Suppressor macrophage treated with lipopolysaccharide for 1 hour (primary cell): ENCODE measurements at regions not wholly inside any gene's neighbourhood (a gene's known extent, or its start where the extent isn't known, plus 50 kb on each side); places are given as distances from the start of the nearest gene placed in this dataset.

Experiments used
- DNase-seq, 3 donors: peaks; one replicate each; pipeline ENCODE4 v3.0.0-alpha.2; 2020 to 2022

DNA sequence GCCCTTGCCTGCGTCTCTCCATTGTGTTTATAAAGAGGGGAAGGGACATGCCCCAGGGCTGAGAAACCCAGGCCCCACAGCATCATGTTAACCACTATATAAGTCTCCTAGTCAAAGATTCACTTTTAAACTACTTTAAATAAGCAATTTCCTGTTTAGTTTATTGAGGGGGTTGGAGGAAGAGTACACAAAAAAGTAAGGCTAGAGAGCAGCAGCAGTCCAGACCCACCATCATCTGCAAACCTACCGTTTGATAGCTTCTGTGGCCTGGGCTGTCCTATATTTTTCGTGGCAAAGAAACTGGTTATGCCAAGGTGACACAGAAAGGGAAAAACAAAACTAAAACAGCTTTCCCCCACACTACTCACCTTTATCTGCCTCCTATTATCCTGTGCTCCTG lies 646.1 kb downstream of the IRS1 start:
- no peak for DNase-seq

DNA sequence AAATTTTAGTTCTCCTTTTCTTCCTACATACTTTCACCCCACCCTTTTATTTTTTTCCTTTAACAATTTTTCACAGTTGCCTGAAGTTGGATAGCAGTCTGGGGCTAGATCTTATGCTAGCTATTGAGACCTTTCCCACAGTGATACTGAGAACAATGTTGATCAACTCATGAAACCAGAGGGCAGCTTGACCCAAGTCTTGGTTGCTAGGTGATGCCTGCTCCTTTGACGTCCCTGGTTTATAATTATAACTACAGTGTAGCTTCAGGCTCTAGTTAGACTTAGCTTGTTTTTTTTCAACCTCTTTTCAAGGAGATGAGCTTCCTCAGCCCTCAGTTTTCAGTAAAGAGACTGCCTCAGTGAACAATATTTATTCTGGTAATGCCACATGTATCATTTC lies 648.5 kb downstream of the IRS1 start:
- DNase-seq = no peak

DNA sequence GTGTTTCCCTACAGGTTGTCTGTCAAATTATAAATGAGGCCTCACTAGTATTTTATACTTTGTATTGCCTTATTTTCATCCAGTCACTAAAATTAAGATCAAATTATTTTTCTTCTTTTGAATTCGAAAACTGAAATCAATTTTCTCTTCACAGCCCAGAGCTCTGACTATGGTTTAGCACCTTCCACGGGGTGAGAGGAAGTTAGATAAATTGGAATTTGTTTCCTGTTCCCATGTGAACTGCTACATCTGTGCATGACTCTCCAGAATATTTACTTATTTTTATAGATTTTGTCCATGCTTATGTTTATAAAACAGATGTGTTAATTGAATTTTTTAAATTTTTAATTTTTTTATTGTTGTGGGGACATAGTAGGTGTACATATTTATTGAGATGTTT lies 656.5 kb downstream of the IRS1 start:
- DNase-seq = no peak

DNA sequence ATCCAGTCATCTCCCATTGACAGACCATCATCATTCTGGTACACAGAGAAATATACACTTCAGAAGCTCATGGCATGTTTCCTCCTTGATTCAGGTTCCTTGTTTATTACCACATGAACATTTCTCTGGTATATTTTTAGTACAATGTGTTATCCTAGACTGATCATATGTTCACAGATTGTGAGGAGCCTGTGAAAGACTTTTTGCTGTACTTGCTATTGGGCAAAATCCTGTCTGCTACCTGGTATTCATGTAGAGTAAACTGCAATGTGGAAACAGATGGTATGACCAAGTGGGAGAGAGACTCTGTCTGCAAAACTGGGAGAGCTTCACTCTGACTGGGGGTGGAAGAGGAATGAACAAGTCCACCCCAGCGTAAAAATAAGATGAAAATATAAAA lies 657.2 kb downstream of the IRS1 start:
- no peak for DNase-seq

DNA sequence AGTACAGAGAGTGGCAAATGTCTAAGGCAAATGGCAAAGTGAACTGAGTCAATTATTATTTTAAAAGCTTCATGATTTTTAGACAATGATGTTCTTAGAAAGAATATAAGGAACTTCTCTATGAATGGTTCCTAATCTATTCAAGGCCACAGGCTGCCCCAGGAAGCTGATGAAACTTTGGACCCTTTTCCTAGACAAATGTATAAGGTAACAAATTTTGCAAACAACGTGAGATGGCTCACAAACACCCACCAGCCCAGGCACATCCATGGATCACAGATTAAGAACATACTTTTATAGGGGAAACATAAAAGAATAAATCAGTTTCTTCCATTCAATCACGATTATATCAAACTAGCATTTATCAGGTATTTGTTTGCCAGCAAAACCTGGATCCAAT lies 659.0 kb downstream of the IRS1 start:
- no peak for DNase-seq

DNA sequence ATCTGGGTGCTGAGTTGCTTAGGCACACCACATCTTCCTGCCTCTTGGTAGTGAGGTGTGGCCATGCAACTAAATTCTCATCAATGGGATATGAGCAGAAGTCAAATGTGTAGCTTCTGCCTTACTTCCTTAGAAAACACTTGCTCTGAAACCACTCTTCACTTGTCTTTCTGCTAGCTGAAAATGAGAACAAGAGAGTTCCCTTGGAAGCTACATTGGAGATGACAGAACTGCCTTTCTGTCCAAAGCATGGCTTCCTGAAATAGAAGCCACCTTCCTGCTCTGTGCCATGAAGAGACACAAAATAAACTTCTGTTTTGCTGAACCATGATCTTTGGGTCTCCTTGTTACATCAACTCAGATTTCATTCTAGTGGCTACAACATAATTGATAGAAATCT lies 659.9 kb downstream of the IRS1 start:
- DNase-seq = peak in 1 of 3 donors; percentile 26

DNA sequence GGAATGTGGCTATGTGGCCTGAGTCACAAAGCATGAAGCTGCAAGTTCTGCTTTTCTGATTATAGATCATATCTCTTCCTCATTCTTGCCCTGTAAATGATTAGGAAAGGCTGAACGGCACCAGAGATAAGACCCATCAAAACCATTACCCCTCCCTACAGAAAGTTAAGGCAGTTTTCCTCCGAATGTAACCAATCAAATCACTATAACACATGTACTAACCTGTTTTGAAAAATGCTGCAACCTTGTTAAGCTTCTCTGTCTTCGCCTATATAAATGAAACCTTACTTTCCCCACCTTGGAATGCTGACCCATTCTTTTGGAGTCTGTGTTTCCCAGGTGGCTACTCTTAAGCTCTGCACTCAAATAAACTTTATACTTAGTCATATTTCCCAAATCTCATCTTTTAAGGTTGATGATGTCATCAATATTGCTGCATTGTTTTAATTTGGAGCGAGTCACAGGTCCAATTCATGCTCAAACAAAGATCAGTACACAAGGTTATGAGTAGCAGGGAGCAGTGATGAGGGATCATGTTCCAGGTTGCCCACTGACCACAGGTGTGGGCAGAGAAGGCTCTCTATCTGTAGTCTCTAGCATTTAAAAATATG lies 662.3 kb downstream of the IRS1 start:
- DNase-seq = peak; percentile 46 to 66 (median 64)

DNA sequence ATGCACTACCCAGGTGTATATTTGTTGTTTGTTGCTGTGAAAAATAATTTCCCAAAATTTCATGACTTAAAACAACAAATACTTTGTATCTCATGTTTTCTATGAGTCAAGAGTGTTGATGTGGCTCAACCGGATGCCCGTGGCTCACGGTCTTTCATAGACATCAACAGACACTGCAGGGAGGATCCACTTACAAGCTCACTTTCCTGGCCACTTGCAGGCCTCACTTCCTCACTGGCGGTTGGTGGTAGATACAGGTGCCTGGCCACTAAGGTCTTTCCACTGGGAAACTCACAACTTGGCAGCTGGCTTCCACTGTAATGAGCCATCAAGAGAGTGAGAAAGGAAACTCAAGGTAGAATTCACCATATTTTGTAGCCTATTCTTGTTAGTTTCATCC lies 662.9 kb downstream of the IRS1 start:
- DNase-seq = peak; percentile 49 to 68 (median 59)

DNA sequence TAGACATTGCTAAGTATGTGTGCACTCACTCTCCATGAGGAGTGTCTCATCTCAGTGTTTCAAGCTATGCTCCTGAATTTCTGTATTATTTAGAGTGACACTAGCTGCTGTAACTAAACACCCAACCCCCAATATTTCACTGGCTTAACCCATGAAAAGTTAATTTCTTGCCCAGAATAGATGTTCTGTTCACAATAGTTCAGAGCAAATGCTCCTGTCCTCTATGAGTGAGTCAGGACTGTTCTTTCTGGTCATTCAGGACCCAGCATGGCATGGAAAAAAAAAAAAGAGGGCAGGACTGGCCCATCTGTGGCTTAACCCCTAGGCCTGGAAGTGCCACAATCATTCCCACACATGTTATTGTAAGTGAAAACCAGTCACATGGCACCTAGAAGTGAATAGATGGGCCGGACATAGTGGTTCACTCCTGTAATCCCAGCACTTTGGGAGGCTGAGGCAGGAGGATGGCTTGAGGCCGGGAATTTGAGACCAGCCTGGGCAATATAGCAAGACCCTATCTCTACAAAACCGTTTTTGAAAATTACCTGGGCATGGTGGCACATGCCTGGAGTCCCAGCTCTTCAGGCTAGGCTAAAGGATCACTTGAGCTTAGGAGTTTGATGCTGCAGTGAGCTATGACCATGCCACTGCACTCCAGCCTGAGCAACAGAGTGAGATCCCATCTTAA lies 663.6 kb downstream of the IRS1 start:
- no peak for DNase-seq

DNA sequence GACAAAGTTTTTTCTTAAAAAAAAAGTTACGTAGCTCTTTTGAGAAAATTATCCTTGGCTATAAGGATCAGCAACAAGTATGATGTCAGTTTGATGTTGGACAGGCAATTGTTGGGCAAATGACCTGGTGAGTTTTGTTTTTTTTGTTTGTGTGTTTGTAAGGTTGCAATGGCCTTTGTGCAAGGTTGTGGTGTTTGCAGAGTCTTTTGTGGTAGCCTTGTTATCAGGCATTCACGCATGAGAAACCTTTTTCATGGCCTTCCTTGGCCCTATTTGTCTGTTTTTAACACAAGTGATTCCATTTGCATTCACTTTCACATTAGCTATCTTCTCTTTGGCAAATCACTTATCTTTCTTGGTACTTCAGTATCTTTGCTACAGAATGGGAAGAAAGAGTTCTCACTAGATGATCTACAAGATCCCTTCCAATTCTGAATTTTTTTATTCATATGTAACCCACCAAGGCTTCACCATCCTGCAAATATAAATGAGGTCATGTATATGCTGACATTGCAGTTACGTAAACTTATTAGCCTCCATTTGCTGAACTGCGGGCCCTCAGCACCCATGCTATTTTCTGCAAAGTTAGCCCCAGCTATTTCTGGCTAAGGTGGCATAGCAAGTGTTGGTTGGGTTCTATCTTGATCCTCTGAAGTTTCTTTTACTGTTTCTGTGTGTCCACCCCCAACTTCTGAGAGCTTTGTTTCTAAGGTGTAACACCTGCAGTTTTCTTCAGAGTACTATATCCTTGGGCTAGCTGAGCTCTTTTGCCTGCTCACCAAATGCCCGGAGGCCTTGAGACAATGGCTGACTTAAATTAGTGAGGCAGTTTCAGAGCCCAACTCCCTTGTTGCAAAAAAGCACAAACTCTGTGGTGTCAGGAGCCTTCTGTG lies 667.1 kb downstream of the IRS1 start:
- DNase-seq = no peak

DNA sequence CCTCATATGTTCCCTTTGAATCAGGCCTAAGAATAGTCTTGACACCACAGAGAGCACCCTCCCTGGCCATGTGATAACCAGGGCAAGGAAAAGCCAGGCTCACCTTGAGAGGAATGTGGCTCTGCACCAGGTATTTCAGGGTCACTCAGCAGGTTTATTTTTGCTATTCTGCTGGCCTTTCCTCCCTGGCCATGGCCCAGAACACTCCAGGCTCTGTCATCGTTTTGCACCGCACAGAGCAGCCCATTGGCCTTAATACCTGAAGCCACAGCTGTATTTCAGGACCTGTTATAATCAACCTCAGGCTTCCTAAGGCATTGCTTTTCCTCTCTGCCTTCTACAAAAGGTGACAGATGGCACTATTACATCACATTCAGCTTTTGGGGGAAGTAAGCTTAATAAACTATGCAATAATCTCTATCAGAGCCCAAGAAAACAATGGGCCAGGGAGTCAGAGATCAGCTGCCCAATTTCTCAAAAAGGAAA lies 668.3 kb downstream of the IRS1 start:
- peak in 2 of 3 donors; percentile 27 to 28 for DNase-seq

DNA sequence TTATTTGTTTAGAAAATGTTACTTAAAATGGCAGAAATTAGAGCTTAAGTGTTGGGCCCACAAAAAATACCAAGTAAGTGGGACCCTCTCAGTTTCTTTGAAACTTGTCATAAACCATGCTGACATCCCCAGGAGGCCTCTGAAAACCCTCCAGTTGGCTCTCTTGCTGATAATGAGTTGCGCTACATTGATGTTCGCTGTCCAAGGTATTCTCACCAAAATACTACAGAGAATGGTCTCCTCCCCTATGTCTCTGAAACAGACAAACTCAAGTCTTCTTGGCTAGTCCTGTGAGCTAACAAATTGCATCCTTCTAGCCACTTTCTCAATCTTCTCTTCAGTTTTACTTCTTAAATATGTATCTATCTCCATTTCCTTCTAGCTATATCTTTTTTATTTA lies 669.4 kb downstream of the IRS1 start:
- DNase-seq = no peak

DNA sequence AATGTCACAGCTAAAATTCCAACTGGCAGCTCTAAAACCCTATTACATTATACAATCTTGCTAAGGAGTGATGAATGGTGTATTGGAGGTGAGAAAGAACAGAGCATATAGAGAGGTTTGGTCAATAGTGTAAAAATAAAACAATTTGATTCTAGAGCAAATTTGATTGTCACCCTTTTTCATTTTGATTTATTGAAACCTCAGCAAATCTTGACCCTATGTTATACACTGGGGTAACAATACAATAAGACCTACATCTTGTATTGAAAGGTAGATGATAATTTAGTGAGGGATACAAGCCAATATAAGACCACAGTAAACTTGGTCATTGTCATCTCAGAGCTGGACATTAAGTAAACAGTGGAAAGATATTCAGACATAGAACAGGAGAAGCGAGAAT lies 671.9 kb downstream of the IRS1 start:
- DNase-seq = peak in 1 of 3 donors; percentile 38

DNA sequence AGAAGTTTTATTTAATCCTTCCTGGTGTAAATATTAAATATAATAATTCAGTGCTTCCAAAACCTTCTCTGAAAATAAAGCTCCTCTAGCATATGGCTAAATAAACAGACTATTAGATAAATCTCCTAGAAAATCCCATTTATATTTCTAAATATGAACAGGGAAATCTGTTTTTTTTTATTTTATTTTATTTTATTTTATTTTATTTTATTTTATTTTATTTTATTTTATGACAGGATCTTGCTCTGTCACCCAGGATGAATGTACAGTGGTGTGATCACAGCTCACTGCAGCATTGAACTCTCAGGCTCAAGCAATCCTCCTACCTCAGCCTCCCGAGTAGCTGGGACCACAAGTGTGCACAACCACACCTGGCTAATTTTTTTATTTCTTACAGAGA lies 673.5 kb downstream of the IRS1 start:
- DNase-seq = no peak

DNA sequence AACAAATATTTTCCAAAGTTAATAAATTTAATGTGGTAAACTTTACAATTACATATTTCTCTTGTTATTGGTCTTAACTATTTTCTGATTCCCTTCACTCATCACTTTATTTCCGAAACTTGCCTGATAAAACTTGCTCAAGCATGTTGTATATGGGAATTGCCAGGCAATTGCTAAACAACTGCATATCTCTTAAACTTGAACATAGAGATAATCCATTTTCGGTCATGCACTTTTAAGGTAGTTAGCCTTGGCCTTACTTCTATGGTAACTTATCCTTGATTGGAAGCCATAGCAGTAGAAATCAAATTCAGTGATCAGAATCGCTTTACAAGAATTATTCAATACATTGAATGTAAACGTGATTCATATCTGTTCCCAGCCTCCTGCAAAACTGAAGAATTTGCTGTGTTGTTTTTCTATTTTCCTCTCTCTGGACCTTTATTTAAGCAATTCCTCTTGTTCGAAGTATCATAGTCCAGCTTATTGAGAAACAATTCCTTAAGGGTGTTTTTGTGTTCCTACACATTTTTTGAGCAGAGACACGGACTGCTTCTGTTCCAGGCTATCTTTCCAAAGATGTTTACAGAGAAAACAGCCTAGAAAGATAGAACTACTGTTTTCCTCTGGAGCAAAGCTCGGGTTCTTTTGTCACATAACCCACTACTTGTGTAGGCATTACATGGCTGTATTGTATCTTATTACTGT lies 674.3 kb downstream of the IRS1 start:
- DNase-seq = no peak

DNA sequence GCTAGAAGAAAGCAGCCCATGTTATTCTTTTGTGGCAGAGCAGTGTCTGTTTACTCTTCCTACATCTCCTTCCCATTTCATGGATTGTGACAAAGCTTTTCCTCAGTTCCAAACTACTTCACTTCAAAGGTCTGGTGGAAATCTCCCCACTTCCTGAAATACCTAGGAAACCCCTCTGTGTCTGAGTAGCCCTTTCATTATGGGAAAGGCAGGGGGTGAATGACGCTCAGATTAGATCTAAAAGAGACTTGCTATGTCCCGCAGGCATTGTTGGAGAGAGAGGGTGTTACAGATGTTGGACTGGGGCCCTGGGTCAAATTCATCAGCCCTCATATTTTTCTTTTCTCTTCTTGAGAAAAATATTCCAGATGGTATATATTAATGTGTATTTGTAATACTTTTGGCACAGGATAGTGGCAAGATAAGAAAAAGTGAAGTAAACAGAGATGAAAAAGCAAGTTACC lies 675.0 kb downstream of the IRS1 start:
- DNase-seq = no peak

DNA sequence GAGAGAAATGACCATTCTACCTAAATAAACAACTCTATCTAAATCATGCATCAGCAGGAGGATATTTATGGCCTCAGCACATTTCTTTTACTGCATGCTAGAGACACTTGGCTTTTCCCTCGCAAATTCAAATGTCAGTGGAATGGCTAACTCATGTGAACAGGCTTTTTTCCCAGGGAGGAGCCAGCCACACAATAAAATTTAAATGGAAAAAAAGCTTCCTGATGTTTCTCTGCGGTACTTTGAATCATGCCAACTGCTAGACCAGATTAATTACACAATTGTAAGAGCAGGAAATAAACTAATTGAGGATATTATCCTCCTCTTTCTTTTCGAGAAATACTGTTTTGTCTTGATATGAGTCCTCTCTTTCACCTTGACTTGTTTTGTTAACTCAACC lies 676.3 kb downstream of the IRS1 start:
- no peak for DNase-seq

DNA sequence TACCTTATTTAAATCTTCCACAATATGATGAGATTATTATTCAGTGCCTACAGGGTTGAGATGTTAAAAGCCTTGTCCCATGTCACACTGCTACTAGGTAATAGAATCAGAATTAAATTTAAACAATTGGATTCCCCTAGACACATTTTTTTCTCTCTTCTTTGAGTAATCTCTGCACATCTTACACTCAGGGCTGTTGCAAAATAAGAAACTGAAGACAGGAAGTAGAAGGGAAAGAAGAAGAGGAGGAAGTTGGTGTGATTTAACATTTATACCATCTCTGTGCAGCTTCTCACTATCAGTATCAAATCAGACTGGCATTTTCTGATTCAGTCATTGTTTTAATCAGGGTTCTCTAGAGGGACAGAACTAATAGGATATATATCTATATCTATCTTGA lies 677.6 kb downstream of the IRS1 start:
- peak; percentile 32 to 70 (median 68) for DNase-seq

DNA sequence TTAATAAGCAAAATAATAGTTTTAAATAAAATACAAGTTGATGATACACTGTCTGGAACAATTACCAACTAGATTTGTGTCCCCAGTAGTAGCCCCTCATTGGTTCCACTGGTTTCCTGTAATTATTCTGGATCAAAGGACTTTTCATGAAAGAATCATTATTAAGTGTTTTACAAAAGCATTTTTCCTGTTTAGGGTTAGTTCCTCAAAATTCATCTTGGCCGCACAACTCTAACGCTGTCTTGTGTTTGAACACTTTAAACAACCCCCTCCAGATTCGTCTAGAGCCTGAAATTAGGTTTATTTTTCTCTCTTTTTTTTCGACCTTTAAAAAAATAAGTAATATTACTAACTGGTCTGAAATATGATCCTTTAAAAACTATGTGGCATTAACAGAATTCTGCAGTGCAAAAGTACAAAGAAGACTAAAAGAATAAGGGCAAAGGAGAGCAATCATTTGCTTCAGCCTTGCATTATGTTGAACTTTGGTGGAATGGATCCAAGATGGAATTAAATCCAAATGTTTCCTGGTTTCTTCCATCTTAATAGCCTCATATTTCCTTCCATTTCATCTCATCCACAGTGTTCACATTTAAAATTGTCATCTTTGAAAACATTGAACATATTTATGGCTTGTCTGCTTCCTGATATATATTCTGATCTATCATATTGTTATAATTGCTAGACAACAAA lies 678.4 kb downstream of the IRS1 start:
- peak; percentile 20 to 43 (median 24) for DNase-seq

DNA sequence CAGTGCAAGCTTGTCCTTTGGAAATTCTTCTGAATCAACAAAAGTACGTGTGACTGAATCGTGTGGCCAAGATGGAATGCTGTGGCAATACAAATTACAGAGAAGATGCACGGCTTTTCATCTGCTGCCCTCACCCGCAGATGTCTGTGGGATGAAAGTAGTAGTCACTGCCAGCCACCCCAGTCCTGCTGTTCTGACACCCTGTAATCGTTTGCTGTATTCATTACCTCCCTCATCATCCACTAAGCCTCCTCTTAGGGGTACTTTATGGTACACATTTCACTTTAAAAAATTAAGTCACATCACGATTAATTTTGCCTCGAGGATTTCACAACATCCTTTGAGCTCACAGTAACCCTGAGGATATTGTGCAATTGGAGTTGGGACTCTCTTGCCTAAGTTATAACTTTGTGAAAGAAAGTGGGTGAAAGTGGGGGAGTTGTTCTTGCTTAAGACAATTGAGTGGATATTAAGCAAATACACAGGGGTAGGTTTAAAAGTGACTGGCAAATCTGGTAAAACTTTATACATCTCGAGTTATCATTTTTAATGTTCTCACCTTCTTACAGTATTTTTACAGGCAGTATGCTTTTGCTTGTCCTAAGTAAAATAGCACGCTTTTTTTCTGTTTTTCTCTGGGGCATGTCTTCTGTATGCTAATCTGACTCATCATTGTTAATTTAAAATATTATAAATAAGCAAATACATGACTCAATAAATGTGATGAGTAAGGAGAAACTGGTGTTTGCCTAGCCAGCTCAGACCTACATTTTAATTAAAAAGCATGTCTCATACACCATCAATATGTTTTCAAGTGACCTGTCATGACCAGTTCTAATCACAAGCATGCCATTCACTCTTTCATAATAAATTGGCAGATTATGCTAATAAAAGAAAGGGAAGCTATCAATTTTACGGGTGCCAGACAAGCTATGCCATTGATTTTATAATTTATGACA lies 680.9 kb downstream of the IRS1 start:
- DNase-seq = peak; percentile 80 to 92 (median 92)

DNA sequence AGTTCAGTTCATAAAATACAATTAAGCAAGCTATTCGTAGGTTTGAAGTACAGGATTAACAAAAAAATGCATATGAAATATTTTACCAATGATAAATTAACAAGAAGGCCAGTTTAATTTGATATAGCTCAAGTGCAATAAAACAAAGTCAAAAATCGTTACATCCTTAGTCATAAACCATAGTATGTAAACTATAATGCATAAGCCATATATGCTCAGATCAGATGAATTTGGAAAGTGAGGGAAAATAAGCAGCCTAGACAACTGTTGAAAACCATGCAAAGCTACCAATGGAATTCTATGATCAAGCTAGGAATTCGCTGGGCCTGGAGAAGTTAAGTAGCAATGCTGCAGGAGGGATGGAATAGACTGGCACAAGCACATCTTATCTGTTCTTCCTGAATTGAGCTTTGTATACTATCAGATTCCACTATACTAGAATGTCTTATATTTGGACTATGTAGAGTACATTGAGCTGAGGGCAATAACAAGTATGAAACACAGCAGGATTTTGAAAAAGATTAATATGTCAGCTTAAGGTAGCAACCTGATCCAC lies 682.0 kb downstream of the IRS1 start:
- DNase-seq = no peak
